ENCODE measurements at regions not wholly inside any gene's neighbourhood (a gene's known extent, or its start where the extent isn't known, plus 50 kb on each side); places are given as distances from the start of the nearest gene placed in this dataset.

GRCh38 chr7:96422388-96422787 is 100.5 kb upstream of the SLC25A13 start:
- WGBS (ENCODE audit: missing lambda C conversion rate): 21% methylated on average over 2 of the region's 2 CpGs
- Histone ChIP-seq H3K4me2 (no peak overlapping the region), H3K4me1 (no peaks in the 10 kb centered on the region), H3K9me3 (no peaks in the 10 kb centered on the region), H3K4me3 (no peak overlapping the region), H3K27ac (no peak overlapping the region)
- no peak for TF ChIP-seq CHD2 (IDR thresholded peaks at IDR 0.05; ENCODE audit: low read length, partially characterized antibody)
- no peak for TF ChIP-seq ZNF302 (CRISPR knock-in tag; IDR thresholded peaks at IDR 0.05)
- no peak for TF ChIP-seq KDM1A (IDR thresholded peaks at IDR 0.05; ENCODE audit: low read depth)
- no peak for TF ChIP-seq HEYL (CRISPR knock-in tag; IDR thresholded peaks at IDR 0.05)
- no peak for TF ChIP-seq PBX3 (IDR thresholded peaks at IDR 0.05)
- no peak for TF ChIP-seq E2F6 (IDR thresholded peaks at IDR 0.05; ENCODE audit: borderline replicate concordance, low read depth)
- TF ChIP-seq BCL3 (IDR thresholded peaks at IDR 0.05): no peak
- no peak for TF ChIP-seq EHMT2 (IDR thresholded peaks at IDR 0.05; ENCODE audit: low read depth)
- TF ChIP-seq ATOH8 (CRISPR knock-in tag; IDR thresholded peaks at IDR 0.05; ENCODE audit: low read depth): no peak
- TF ChIP-seq FOSB (CRISPR knock-in tag; IDR thresholded peaks at IDR 0.05): no peak
- no peak for TF ChIP-seq SREBF2 (IDR thresholded peaks at IDR 0.05)
- TF ChIP-seq KDM5A (IDR thresholded peaks at IDR 0.05): no peak
- no peak for TF ChIP-seq FOSL2 (IDR thresholded peaks at IDR 0.05)
- TF ChIP-seq FOSL2 (CRISPR knock-in tag; IDR thresholded peaks at IDR 0.05): no peak
- no peak for TF ChIP-seq CBX2 (IDR thresholded peaks at IDR 0.05; ENCODE audit: borderline replicate concordance, low read depth)
- POLR2A ChIA-PET: no interaction called here
- no peak for ATAC-seq
- FAIRE-seq: no peak
- DNase-seq (ENCODE audit: low read depth in 1 of 2, low spot score in 1 of 2): no peak
- CTCF ChIA-PET: interaction anchor here (1.2 to 1.3 kb wide), 2 partner anchors 79 to 605 kb away, joined by 3 to 5 read pairs; no protein-coding TSS in a partner anchor

GRCh38 chr7:96418581-96418980 is 96.7 kb upstream of the SLC25A13 start:
- Histone ChIP-seq H3K4me1 (no peaks in the 10 kb centered on the region), H3K4me2 (no peak overlapping the region), H3K27ac (no peak overlapping the region), H3K9me3 (no peaks in the 10 kb centered on the region), H3K4me3 (no peak overlapping the region)
- TF ChIP-seq MAFK (IDR thresholded peaks at IDR 0.05; ENCODE audit: partially characterized antibody) (peak; percentile 60), GATA3 (IDR thresholded peaks at IDR 0.05; ENCODE audit: borderline replicate concordance) (no peak)
- DNase-seq (ENCODE audit: low read depth in 1 of 2, low spot score in 1 of 2) (no peak), ATAC-seq (no peak), FAIRE-seq (no peak)
- POLR2A ChIA-PET: no interaction called here
- CTCF ChIA-PET: no interaction called here
- WGBS (ENCODE audit: missing lambda C conversion rate): 0% methylated on average over 1 of the region's 1 CpG

GRCh38 chr7:96417784-96418183 is 95.9 kb upstream of the SLC25A13 start:
- no peak for ATAC-seq
- Histone ChIP-seq H3K4me2 (no peak overlapping the region), H3K4me3 (no peak overlapping the region), H3K9me3 (no peaks in the 10 kb centered on the region), H3K27ac (no peak overlapping the region), H3K4me1 (no peaks in the 10 kb centered on the region)
- CTCF ChIA-PET: no interaction called here
- POLR2A ChIA-PET: no interaction called here
- 10% methylated on average over 1 of the region's 1 CpG for WGBS (ENCODE audit: missing lambda C conversion rate)
- no peak for DNase-seq (ENCODE audit: low read depth in 1 of 2, low spot score in 1 of 2)
- FAIRE-seq: no peak
- TF ChIP-seq RFX5 (IDR thresholded peaks at IDR 0.05) (no peak), MAX (IDR thresholded peaks at IDR 0.05) (no peak), HEYL (CRISPR knock-in tag; IDR thresholded peaks at IDR 0.05) (no peak), EP300 (IDR thresholded peaks at IDR 0.05) (no peak), EHF (CRISPR knock-in tag; IDR thresholded peaks at IDR 0.05) (no peak), FOXS1 (CRISPR knock-in tag; IDR thresholded peaks at IDR 0.05) (no peak), MAFK (IDR thresholded peaks at IDR 0.05; ENCODE audit: partially characterized antibody) (peak; percentile 29), ZSCAN20 (CRISPR knock-in tag; IDR thresholded peaks at IDR 0.05) (no peak)

All from A549 (cell line).